ENCODE measurements at regions not wholly inside any gene's neighbourhood (a gene's known extent, or its start where the extent isn't known, plus 50 kb on each side); places are given as distances from the start of the nearest gene placed in this dataset.
A peak's percentile ranks its signal among the peaks of the same experiment; 100 is the strongest.

DNA sequence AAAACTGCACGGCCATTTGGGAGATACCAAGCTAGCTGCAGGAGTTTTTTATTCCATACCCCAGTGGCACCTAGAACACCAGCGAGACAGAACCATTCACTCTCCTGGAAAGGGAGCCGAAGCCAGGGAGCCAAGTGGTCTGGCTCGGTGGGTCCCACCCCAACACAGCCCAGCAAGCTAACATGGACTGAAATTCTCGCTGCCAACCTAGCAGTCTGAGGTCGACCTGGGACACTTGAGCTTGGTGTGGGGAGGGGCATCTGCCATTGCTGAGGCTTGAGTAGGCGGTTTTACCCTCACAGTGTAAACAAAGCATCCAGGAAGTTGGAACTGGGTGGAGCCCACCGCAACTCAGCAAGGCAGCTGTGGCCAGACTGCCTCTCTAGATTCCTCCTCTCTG, 108.9 kb upstream of the CHD1 start:
- TF ChIP-seq, protein P1, sequence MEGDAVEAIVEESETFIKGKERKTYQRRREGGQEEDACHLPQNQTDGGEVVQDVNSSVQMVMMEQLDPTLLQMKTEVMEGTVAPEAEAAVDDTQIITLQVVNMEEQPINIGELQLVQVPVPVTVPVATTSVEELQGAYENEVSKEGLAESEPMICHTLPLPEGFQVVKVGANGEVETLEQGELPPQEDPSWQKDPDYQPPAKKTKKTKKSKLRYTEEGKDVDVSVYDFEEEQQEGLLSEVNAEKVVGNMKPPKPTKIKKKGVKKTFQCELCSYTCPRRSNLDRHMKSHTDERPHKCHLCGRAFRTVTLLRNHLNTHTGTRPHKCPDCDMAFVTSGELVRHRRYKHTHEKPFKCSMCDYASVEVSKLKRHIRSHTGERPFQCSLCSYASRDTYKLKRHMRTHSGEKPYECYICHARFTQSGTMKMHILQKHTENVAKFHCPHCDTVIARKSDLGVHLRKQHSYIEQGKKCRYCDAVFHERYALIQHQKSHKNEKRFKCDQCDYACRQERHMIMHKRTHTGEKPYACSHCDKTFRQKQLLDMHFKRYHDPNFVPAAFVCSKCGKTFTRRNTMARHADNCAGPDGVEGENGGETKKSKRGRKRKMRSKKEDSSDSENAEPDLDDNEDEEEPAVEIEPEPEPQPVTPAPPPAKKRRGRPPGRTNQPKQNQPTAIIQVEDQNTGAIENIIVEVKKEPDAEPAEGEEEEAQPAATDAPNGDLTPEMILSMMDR (IDR thresholded peaks at IDR 0.05; ENCODE audit: unreplicated experiment in 3 of 3), result no peak
- Mint-ChIP-seq H3K27ac (no peak overlapping the region), H3K9me3 (peaks cover 23% of the 10 kb centered on the region), H3K4me1 (peaks cover 10% of the 10 kb centered on the region), H3K27me3 (ENCODE audit: low read depth) (no peaks in the 10 kb centered on the region), H3K4me3 (no peak overlapping the region), H3K36me3 (ENCODE audit: low read depth) (no peaks in the 10 kb centered on the region)

DNA sequence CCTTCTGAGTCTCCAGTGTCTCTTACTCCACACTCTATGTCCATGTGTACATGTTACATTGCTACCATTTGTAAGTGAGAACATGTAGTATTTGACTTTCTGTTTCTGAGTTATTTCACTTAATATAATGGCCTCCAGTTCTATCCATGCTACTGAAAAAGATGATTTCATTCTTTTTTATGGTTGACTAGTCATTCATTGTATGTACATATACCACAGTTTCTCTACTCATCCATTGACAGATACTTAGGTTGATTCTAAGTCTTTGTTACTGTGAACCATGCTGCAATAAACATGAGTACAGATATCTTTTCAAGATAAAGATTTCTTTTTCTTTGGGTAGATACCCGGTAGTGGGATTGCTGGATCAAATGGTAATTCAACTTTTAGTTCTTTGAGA, 107.1 kb upstream of the CHD1 start:
- peaks cover 11% of the 10 kb centered on the region for H3K9me3 Mint-ChIP-seq
- no peaks in the 10 kb centered on the region for H3K27me3 Mint-ChIP-seq (ENCODE audit: low read depth)
- no peaks in the 10 kb centered on the region for H3K36me3 Mint-ChIP-seq (ENCODE audit: low read depth)
- H3K4me1 Mint-ChIP-seq, result peaks cover 12% of the 10 kb centered on the region
- no peak overlapping the region for H3K27ac Mint-ChIP-seq
- no peak overlapping the region for H3K4me3 Mint-ChIP-seq
- TF ChIP-seq, protein P1 (IDR thresholded peaks at IDR 0.05; ENCODE audit: unreplicated experiment in 3 of 3), result no peak

DNA sequence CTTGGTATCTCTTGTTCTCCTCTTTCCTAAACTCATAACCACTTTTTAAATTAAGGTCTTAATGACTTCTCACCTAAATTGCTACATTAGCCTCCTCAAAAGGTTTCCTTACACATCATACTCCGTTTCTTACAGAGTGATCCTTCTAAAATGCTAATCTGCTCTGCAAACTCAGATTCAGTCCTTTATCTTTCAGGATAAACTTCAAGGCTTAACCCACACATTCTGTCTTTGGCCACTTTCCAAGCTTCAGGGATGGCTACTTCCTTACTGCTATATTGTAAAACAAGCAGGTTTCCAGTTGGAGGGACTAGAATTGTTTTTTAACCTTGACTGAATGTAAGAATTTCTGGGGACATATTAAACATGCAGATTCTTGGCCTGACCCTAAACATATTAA, 105.5 kb upstream of the CHD1 start:
- TF ChIP-seq, protein P1 (IDR thresholded peaks at IDR 0.05; ENCODE audit: unreplicated experiment in 3 of 3), result no peak
- Mint-ChIP-seq H3K27me3 (ENCODE audit: low read depth) (no peaks in the 10 kb centered on the region), H3K4me3 (no peak overlapping the region), H3K4me1 (peaks cover 12% of the 10 kb centered on the region), H3K27ac (no peak overlapping the region), H3K9me3 (peaks cover 5% of the 10 kb centered on the region), H3K36me3 (ENCODE audit: low read depth) (no peaks in the 10 kb centered on the region)

DNA sequence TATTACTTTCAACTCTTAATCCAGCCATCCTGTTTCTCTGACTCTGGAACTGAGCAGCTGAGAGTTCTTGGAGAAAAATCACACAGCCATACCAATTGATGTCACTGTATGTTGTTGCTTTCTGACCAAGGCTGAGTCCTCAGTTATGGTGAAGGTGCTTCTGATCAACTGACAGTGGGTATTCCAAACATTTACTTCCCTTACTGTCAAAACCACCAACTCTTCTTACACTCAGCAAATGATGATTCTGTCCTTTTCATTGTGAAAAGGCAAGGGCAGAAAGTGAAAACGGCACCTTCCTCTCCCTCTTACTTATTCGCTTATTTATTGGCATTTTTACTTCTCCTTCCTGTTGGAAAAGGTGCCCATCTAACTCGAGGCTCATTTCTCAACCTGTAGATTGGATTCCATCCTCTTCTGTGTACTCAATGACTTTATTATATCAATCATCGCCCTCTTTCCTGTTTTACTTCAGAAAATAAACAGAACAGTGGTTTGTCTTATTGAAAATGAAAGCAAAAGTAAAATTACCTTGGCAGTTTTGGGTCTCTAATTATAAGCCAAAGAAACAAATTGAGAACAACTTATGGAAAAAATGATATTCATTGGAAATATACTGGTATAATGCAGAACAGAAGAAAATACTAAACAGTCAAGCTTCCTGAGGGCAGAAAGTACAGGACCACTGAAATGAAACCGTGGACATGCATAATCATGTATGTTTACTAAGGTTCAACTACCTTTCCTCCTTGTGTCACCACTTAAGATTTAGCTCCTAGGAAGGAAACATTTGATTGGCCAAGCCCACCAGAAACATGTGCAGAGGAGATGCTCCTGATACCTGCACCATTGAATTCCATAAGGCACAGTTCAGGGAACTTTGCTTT, 104.5 kb upstream of the CHD1 start:
- Mint-ChIP-seq H3K4me3 (no peak overlapping the region), H3K4me1 (peaks cover 12% of the 10 kb centered on the region), H3K27ac (no peak overlapping the region), H3K9me3 (no peaks in the 10 kb centered on the region), H3K27me3 (ENCODE audit: low read depth) (no peaks in the 10 kb centered on the region), H3K36me3 (ENCODE audit: low read depth) (no peaks in the 10 kb centered on the region)
- TF ChIP-seq, protein P1 (IDR thresholded peaks at IDR 0.05; ENCODE audit: unreplicated experiment in 3 of 3), result no peak

DNA sequence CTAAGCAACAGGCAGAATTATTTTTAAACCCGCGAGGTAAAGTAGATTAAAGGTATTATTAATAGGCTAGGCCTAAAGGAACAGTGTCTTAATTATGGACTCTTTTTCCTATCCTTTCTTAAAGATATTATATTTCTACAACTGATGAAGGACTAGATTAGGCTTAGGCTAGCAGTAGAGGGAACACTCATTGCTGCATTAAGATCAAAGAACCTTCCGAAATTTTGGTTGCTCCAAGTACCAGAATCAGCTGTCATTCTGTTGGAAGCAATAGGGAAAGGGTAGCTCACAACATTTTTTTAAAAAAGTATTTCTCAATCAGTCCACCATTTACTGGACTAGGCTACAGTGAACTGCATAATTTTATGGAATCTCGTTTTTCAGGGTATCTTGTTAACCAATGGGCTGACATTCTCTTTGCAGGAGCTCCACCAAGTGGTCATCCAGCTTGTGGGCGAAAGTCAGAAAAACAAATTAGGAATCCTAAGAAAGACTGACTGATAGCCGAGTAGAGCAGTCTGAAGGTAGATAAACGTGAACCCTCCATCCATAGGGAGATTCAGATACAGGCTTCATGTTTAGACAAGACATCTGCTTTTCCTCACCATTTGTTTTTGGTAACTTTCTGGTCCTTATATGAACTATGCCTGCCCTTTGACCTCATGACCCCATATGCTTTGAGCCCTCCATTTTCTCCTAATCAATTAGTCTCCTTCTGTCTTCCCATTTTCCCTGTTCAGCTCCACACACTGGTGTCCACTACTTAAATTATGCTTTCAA, 103.6 kb upstream of the CHD1 start:
- no peaks in the 10 kb centered on the region for H3K9me3 Mint-ChIP-seq
- TF ChIP-seq, protein P1 (IDR thresholded peaks at IDR 0.05; ENCODE audit: unreplicated experiment in 3 of 3), result peak; percentile 69 to 78 (median 69)
- peaks cover 12% of the 10 kb centered on the region for H3K4me1 Mint-ChIP-seq
- no peak overlapping the region for H3K4me3 Mint-ChIP-seq
- no peaks in the 10 kb centered on the region for H3K36me3 Mint-ChIP-seq (ENCODE audit: low read depth)
- H3K27ac Mint-ChIP-seq, result peak overlapping the region in 1 of 3 experiments; percentile 44
- no peaks in the 10 kb centered on the region for H3K27me3 Mint-ChIP-seq (ENCODE audit: low read depth)

All from nephron (organoid).